ENCODE measurements at regions not wholly inside any gene's neighbourhood (a gene's known extent, or its start where the extent isn't known, plus 50 kb on each side); places are given as distances from the start of the nearest gene placed in this dataset.

DNA sequence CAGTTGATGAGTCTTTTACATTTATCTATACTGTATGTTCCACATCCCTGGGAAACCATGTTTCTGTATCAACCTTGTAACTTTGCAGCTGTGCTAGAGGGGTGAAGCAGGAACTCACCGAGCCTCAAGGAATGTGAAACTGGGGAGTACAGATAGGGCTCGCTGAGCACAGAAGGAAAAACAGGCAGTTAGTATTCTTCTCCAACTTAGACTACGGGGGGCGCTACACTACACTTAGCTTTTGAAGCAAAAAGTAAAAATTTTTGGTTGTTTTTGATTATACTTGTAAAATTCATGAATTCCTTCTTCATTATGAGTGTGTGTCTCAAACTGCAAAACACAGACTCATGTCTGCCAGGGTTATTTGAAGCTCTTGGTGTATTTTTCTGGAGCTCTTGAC, 132.7 kb upstream of the RGMA start:
- intact Hi-C loops (cut with micrococcal nuclease) = no loop called here

DNA sequence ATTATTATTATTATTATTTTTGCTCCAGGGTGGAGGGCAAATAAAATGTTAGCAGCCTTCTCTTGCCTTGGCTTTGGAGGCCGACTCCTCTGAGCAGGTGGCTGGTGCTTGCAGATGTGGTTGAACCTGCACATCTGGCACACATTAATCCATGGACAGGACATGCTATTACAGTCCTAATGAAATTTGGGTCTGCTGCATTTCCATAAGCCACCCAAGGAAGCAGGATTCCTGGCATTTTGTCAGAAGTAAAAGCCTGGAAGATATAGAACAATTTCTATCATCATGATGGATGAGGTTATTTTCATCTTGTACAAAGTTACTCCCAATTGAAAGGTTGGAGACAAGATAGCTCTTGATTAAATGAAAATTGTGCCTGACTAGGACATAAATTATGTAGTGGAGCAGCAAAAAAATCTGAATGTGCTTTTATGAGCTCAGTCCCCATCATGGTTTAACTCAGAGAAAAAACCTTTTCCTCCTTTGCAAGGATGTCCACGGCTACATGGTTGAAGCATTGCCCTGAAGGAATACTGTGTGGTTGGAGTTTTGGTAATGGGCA, 130.9 kb upstream of the RGMA start:
- intact Hi-C loops (cut with micrococcal nuclease) = no loop called here

DNA sequence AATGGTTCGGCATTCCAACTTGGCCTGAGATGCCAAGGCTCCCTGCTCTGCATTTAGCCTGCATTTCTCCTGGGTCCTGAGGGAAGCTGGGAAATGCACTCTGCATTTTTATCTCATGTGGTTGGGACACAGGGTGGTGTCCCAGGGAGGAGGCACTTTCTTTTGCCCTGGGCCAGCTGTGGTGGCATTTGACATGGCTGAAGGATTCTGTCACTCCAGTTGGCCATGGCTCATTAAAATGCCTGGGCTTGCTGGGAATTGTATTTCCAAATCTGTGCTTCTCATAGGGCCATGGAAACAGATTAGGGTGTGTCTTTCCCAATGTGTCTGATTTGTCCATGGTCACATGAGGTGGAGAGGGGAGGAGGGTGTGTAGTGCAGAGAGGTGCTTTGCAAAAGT, 128.3 kb upstream of the RGMA start:
- intact Hi-C loops (cut with micrococcal nuclease) = no loop called here

DNA sequence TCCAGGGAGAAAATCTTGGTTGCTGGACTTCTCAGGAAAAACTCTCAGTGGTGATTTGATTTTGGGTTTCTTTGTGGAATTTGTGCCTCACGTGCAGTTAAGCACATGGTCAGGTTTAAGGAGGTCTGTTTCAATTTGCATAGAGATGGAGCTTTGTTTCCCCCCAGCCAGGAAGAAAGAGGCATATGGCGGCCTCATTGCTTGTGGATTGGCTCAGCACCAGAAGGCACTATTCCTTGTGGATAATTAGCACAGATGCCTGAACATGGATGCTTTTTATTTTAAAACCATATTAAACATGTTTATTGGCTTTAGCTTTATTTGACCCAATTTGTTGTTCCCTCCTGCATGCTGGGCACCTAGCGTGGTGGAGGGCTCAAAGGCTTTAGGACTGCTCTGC, 125.1 kb upstream of the RGMA start:
- intact Hi-C loops (cut with micrococcal nuclease) = no loop called here

DNA sequence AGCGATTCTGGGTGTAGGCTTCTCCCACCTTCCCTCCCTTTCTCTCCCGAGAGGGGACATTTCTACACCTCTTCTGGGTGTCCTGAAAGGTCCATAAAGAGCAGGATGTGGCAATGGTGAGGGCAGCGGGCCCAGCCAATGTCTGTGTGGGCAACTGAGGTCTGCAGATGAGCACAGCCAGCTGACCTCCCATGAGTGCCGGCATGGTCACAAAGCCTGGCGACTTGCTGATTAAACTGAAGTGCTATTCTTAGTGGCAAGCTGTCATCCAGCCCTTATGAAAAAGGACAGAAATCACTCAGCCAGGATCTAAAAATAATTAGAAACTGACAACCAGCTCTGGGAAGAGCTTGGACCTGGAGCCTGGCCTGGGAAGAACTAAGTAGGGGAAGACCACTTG, 124.3 kb upstream of the RGMA start:
- intact Hi-C loops (cut with micrococcal nuclease) = no loop called here

DNA sequence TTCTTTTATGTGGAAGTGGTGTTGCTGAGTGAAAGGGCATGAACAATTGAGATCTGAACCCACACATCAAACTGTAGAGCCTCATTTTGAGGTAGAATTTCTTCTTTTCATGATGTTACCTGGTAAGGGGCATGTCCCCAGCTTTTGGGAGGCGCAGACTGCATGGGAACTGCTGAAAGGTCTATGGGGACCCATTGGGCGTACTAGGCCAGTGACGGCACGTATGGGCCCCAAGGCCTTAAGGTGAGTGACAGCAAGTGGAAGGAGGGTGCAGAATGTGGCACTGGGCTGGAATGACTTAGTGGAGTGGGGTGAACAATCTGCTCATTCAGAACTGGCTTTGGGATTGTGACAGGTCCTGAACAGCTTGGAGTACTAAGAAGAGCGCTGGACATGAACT, 123.6 kb upstream of the RGMA start:
- intact Hi-C loops (cut with micrococcal nuclease) = no loop called here

DNA sequence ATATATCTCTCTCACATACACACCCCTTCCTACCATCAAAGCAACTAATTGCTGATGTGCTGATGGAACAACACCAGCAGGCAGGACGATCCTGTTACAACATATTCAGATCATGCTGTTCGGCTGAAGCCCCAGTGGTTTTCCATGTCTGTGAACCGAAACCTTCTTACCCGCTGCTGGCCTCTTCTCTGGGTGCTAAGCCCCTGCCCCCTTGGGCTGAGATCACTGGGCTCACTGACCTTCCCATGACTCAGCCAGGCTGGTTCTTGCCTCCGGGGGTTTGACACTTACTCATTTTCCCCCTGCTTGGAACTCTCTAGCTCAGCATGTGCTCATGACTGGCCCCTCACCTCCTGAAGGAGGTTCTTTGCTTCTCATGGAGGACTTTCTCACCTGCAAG, 122.0 kb upstream of the RGMA start:
- intact Hi-C loops (cut with micrococcal nuclease) = no loop called here

DNA sequence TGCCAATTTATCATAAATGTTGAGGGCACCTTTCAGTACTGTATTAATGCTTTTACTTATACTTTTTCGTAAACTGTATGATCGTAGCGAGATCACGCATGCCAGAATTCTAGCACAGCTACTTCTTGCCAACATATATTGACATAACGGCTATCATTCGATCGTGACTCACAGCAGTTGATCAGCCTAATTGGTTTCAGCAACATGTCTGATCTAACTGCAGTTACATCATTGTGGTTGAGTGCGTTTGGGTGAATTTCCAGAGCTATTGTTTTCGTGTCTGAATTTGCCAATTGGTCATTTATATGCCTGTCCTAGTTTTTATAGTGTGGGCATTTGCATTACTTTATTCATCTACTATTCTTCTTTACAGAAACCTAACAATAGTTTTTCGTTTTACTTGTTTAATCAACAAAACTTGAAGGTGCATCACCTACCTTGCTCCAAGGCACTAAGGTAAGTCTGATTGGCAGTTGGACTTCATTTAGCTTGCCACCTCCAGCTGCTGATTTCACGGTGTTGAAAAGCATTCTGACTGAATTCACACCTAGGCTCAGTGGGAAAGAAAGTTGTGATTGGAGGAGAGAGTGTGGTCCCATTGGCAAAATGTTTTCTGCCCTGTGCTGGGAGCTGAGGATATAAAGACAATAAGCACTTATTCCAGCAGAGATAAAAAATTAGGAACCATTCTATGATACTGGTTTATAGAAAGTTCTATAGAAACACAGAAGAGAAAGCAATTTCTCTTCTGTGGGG, 120.9 kb upstream of the RGMA start:
- intact Hi-C loops (cut with micrococcal nuclease) = no loop called here

DNA sequence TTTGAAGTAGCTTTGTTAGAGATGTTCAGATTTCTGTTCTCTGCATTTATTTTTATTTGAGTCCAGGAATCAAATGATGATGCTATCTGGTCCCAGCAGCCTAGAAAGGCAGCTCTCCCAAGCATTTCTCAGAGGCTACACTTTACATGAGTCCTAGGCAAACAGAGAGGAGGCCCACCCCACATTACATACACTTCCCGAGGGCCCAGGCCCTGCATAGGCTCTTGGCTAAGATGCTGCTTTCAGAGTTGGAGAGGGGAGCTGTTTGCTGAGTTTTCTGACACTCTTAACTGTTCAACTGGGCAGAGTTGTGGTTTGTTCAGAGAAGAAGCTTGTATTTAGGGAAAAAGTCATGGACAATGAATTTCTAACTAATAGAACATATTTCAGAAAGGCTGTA, 117.9 kb upstream of the RGMA start:
- intact Hi-C loops (cut with micrococcal nuclease) = no loop called here

DNA sequence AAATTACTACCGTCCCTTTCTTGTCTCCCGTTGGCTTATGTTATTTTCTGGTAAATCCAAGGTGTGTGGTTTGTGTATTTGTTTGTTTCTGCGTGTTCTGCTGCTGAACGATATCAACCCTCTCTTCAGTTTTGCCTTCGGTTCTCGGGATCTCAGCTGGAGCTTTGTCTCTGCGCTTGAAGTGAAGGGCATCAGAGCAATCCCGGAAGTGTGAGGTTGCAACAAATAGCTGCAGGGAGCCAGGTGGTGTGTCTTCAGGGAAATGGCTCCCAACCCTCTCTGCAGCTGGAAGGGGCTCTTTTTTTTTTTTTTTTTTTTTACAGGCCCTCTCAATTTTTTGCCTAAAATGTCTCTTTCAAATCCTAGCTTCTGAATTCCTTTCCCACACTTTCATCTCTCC, 116.4 kb upstream of the RGMA start:
- intact Hi-C loops (cut with micrococcal nuclease) = no loop called here

DNA sequence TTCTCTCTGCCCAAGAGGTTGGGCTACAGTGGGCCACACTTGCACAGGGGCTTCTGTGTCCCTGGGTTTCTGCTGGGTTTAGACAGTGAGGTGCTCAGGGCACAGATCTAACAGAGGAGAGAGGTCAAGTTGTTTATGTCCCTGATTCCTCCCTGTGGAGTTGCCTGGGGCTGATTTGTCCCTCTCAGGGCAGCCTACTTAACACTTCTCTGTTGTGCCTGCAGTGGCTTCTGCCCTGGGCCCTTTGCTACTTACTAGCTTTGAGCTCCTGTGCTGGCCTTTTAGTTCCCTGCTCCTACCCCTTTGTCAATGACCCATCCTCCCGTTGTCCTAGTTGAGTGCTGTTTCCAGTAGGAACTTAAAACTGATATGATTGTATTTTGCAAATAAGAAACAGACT, 114.0 kb upstream of the RGMA start:
- intact Hi-C loops (cut with micrococcal nuclease) = no loop called here

DNA sequence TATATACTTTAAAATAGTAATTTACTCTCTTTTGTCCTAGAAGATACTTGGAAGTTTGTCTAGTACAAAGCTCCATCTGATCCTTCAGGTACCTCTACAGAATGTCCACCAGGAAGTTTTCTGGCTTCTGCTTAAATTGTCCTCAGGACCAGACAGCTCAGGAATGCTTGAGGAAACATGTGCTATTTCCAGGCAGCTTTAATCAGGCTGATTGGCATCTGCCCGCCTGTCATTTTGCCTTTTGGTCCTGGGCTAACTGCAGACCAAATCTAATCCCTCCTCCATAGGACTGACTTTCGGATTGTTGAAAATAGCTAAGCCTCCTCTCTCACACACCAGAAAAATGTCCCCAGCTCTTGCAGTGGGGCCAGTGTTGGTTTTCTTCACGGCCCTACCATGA, 113.4 kb upstream of the RGMA start:
- intact Hi-C loops (cut with micrococcal nuclease) = no loop called here

DNA sequence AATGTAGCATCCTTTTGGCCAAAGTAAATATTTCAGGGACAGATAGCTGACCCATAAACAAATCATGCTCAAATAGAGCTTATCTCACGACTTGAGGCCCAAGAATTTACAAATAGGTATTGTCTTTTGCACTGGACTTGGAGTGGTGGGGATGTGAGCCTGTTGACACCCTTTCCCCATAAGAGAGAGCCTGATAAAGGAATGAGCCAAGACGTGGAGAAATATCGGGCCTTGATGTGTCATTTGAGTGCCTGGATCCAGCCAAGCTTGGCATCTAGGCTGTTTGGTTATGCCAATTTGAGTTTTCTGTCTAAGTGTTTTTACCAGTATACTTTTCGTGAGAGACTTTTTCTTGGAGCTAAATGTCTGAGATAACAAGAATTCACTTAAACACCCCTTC, 112.9 kb upstream of the RGMA start:
- intact Hi-C loops (cut with micrococcal nuclease) = no loop called here

DNA sequence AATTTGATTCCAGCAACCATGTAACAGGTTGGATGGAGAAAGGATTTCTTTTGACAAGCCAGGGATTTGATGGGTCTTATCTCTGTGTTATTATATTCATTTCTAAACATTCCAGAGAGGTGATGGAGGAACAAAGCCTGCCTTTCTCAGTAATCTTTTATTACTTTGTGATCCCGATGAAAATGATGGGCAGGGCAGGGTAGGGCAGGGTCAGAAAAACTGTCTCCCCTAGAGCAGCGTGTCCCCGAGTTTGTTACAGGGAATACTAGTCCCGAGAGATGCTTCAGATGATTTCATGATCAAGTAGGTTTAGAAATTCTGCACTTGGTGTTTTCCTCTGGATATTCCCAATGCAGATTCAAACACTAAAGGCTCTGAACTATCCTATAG, 111.8 kb upstream of the RGMA start:
- intact Hi-C loops (cut with micrococcal nuclease) = no loop called here

DNA sequence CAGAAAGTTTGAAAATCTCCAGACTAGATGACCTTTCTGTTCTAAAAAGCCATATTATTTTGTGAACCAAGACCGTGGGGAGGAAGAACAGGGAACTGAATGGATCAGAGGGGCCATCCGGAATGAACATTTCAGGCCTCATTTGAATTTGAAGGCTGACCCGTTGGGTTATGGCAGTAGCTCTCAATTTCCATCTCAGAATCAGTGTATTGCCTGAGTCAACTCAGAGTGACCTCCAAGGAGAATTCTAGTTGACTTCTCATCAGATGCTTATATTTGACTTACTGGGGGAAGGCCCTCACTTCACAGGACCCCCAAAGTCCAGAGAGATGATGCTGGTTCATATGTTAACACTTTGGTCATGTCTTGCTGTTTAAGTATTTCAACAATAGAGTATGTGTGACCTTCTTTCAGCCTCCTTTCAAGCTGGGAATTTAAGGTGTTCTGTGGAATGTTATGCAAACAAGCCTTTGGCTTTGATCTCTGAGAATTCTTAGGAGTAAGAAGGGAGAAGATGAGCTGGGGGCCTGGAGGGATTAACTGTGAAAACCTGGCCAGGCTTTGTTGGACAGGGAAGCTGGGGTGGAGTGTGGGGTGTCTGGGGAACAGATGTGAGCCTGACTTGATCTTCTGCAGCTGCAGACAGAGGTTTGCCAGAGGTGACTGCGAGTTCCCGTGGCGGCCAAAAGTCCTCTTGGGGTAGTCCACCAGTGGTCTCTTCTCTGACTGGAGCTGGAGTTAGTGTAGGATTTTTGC, 111.2 kb upstream of the RGMA start:
- intact Hi-C loops (cut with micrococcal nuclease) = no loop called here

DNA sequence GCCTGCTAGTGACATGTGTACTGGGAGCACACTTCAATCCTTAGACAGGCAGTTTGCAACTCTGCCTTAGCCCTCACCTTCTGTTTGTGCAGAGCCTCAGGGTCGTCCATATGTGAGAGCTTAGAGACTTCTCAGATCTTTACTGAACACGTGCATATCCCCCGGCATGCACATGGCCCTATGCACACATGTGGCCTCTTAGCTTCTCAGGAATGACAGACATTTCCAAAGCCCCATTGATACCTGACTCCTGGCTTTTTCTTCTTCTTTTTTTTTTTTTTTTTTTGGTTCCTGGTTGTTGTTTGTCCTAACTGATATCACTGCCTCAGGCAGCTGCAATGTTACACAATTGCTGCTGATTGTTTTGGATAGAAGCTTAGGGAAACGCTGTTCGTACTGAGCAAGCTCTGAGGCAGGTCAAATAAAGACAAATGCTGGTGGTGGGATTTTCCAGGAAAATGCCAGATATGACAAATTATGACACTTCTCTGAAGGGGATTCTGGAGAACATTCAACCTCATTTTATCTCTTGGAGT, 107.2 kb upstream of the RGMA start:
- intact Hi-C loops (cut with micrococcal nuclease) = no loop called here

DNA sequence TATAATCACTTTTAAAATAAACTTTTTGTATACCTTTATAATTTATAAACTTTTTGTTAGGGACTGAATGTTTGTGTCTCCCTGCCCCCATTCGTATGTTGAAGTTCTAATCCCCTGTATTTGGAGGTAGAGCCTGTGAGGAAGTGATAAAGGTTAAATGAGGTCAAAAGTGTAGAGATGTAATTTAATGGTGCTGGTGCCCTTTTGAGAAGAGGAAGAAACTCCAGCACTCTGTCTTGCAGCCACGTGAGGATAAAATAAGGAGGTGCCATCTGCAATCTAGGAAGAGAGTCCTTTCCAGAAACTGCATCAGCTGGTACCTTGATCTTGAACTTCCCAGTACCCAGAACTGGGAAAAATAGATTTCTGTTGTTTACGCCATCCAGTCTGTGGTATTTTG, 106.1 kb upstream of the RGMA start:
- intact Hi-C loops (cut with micrococcal nuclease) = no loop called here

DNA sequence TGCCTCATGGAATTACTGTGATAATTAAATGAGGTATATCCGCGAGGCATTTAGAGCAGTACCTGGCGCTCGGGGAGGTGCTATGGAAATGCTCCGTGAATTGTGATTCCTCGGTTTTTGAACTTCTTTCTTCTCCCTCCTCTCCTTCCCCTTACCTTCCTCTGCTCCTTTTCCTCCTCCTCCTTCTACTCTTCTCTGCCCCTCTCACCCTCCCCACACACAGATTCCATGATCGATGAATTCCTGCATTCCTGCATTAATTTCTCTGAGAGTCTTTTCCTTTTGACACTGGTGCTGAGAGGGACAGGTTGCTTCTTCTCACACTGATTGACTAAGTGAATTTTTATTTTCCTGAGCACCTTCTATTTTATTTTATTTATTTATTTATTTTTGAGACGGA, 101.2 kb upstream of the RGMA start:
- intact Hi-C loops (cut with micrococcal nuclease) = no loop called here

DNA sequence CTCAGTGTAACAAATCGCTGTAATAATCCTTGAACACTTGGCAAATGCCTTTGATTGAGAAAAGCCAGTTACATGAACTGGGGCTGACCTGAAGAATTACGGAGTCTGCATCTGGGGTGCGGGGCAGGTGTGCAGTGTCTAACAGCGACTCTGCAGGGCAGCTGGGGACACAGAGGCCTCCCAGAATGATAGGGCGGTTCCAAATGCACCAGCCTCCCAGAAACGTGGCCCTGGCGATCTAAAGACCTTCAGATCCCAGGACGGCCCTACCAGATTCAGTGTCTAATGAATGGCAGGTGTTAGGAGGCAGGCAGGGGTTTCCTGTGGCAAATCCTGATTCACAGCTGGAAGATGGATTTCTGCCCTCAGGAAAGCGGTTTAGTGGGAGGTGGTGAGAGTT, 100.5 kb upstream of the RGMA start:
- intact Hi-C loops (cut with micrococcal nuclease) = no loop called here

DNA sequence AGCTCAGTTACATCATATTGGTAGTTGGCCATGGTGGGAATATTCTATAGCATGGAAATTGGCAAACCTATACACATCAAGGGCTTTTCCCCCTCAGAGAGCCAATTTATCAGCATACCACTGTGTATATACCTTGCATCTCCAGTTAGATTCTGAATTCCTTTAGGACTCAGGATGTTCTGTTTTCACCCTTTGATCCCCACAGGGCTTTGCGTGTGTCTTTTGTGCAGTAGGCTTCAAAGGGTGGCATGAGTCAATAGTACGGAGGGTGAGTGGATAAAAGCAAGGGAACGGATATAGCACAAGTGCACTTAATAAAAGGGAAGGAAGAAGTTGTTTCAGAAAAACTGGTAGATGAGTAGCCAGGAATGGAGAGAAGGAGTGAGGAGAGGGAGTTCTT, 99.2 kb upstream of the RGMA start:
- intact Hi-C loops (cut with micrococcal nuclease) = no loop called here

DNA sequence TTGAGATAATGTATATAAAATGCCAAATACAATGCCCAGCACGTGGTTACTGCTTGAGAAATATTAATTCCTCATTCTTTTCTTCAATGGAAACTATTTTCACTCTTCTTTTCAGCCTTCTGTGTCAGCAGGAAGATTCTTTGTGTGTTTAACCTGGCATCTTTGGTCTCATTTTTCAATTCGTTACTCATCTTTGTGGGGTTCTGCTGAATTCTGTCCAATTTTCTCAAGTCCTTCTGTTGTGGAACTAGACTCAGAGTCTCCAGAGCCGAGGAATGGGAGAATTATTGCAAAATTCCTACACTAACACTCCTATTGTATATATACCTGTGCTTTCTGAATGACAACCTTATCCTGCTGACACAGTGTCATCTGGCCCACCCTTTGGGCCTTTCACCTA, 96.8 kb upstream of the RGMA start:
- intact Hi-C loops (cut with micrococcal nuclease) = no loop called here

DNA sequence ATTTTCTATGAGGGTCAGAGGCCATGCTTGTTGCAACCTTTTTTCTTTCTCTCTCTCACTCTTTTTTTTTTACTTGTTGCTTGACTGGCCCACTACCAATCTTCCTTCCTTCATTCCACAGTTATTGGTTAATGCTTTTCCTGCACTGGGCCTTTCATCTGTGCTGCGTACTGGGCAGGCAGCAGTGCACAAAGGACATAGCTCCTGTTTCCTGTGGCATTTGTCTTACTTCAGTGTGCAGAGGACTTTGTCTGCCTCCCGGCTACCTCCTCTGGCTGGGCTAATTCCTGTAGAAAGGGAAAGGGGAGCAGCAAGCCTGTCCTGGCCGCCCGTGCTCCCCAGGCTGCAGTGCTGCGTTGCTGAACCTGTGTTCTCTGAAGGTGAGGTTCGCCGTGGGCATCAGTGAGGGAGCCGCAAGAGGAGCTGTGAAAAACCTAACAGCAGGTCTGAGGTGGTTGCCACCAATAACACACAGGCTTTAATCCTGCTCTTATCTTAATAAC, 93.7 kb upstream of the RGMA start:
- intact Hi-C loops (cut with micrococcal nuclease) = no loop called here
